Cardiac septum (tissue), 1 donor: ENCODE measurements at regions not wholly inside any gene's neighbourhood (a gene's known extent, or its start where the extent isn't known, plus 50 kb on each side); places are given as distances from the start of the nearest gene placed in this dataset.

Source experiments
- DNase-seq: peaks from one replicate; pipeline ENCODE4 v3.0.0-alpha.2; 2020; ENCODE audit warnings: low spot score
- intact Hi-C: fragments of 100-400 bp; cut with DNase I; formaldehyde crosslinking; loops from one replicate; pipeline ENCODE4 v1.14.0; 2022
- donor health status: DM: no; HTN: no; CAD: no.

GRCh38 chr9:13501018-13501417 is 221.5 kb upstream of the MPDZ start:
- no peak for DNase-seq
- intact Hi-C loops, result no loop called here

- intact Hi-C loops, result no loop called here
Observed at GRCh38 chr9:13500034-13500433, 220.5 kb upstream of the MPDZ start.

GRCh38 chr9:13493697-13494096 is 214.2 kb upstream of the MPDZ start:
- no peak for DNase-seq
- intact Hi-C loops, result no loop called here

More at GRCh38 chr9:13500034-13500433, 220.5 kb upstream of the MPDZ start:
- DNase-seq, result no peak

GRCh38 chr9:13491493-13492424 is 212.3 kb upstream of the MPDZ start:
- DNase-seq, result no peak
- intact Hi-C loops, result no loop called here

- DNase-seq, result no peak
- intact Hi-C loops, result no loop called here
Observed at GRCh38 chr9:13491138-13491492, 211.6 kb upstream of the MPDZ start.

GRCh38 chr9:13487936-13488335 is 208.4 kb upstream of the MPDZ start:
- intact Hi-C loops, result no loop called here

GRCh38 chr9:13487498-13487897 is 208.0 kb upstream of the MPDZ start:
- DNase-seq, result no peak
- intact Hi-C loops, result no loop called here

More at GRCh38 chr9:13487936-13488335, 208.4 kb upstream of the MPDZ start:
- no peak for DNase-seq

- no peak for DNase-seq
- intact Hi-C loops, result no loop called here
Observed at GRCh38 chr9:13487071-13487470, 207.6 kb upstream of the MPDZ start.

GRCh38 chr9:13485068-13485596 is 205.6 kb upstream of the MPDZ start:
- no peak for DNase-seq
- intact Hi-C loops, result no loop called here

GRCh38 chr9:13484186-13484585 is 204.7 kb upstream of the MPDZ start:
- intact Hi-C loops, result no loop called here
- DNase-seq, result no peak

- no peak for DNase-seq
- intact Hi-C loops, result no loop called here
Observed at GRCh38 chr9:13481274-13481673, 201.8 kb upstream of the MPDZ start.

GRCh38 chr9:13480693-13481092 is 201.2 kb upstream of the MPDZ start:
- intact Hi-C loops, result no loop called here
- no peak for DNase-seq

- intact Hi-C loops, result no loop called here
- DNase-seq, result no peak
Observed at GRCh38 chr9:13479096-13479495, 199.6 kb upstream of the MPDZ start.

- intact Hi-C loops, result no loop called here
- no peak for DNase-seq
Observed at GRCh38 chr9:13478639-13479038, 199.1 kb upstream of the MPDZ start.

- no peak for DNase-seq
- intact Hi-C loops, result no loop called here
Observed at GRCh38 chr9:13478160-13478559, 198.7 kb upstream of the MPDZ start.

- DNase-seq, result no peak
- intact Hi-C loops, result no loop called here
Observed at GRCh38 chr9:13470836-13471235, 191.3 kb upstream of the MPDZ start.

- intact Hi-C loops, result no loop called here
- DNase-seq, result no peak
Observed at GRCh38 chr9:13467157-13467556, 187.7 kb upstream of the MPDZ start.

- intact Hi-C loops, result no loop called here
- no peak for DNase-seq
Observed at GRCh38 chr9:13461414-13461991, 182.0 kb upstream of the MPDZ start.

- no peak for DNase-seq
- intact Hi-C loops, result no loop called here
Observed at GRCh38 chr9:13459071-13459470, 179.6 kb upstream of the MPDZ start.

- no peak for DNase-seq
- intact Hi-C loops, result no loop called here
Observed at GRCh38 chr9:13457795-13458194, 178.3 kb upstream of the MPDZ start.

GRCh38 chr9:13450723-13451122 is 171.2 kb upstream of the MPDZ start:
- intact Hi-C loops, result no loop called here
- DNase-seq, result no peak
